ENCODE measurements at regions not wholly inside any gene's neighbourhood (a gene's known extent, or its start where the extent isn't known, plus 50 kb on each side); places are given as distances from the start of the nearest gene placed in this dataset.

- no peak for TF ChIP-seq CTCF (IDR thresholded peaks at IDR 0.05; ENCODE audit: unreplicated experiment in 3 of 3)
- Mint-ChIP-seq H3K4me3 (no peak overlapping the region), H3K4me1 (no peaks in the 10 kb centered on the region), H3K27me3 (ENCODE audit: low read depth) (no peaks in the 10 kb centered on the region), H3K27ac (no peak overlapping the region), H3K9me3 (no peaks in the 10 kb centered on the region), H3K36me3 (ENCODE audit: low read depth) (no peaks in the 10 kb centered on the region)
Measured at GRCh38 chr21:25422610-25423608, 184.4 kb downstream of the MRPL39 start.

GRCh38 chr21:25421321-25422028, 185.8 kb downstream of the MRPL39 start:
- Mint-ChIP-seq H3K27me3 (ENCODE audit: low read depth) (no peaks in the 10 kb centered on the region), H3K9me3 (no peaks in the 10 kb centered on the region), H3K27ac (no peak overlapping the region), H3K4me1 (no peaks in the 10 kb centered on the region), H3K4me3 (no peak overlapping the region), H3K36me3 (ENCODE audit: low read depth) (no peaks in the 10 kb centered on the region)
- peak in 2 of 3 experiments; percentile 35 to 48 for TF ChIP-seq CTCF (IDR thresholded peaks at IDR 0.05; ENCODE audit: unreplicated experiment in 3 of 3)

- Mint-ChIP-seq H3K27me3 (ENCODE audit: low read depth) (no peaks in the 10 kb centered on the region), H3K9me3 (no peaks in the 10 kb centered on the region), H3K4me1 (no peaks in the 10 kb centered on the region), H3K27ac (no peak overlapping the region), H3K4me3 (no peak overlapping the region), H3K36me3 (ENCODE audit: low read depth) (no peaks in the 10 kb centered on the region)
- TF ChIP-seq CTCF (IDR thresholded peaks at IDR 0.05; ENCODE audit: unreplicated experiment in 3 of 3) = no peak
Measured at GRCh38 chr21:25420831-25421230, 186.4 kb downstream of the MRPL39 start.

- no peak overlapping the region for H3K4me3 Mint-ChIP-seq
- H3K4me1 Mint-ChIP-seq = no peaks in the 10 kb centered on the region
- no peak for TF ChIP-seq CTCF (IDR thresholded peaks at IDR 0.05; ENCODE audit: unreplicated experiment in 3 of 3)
- H3K9me3 Mint-ChIP-seq = no peaks in the 10 kb centered on the region
- H3K27me3 Mint-ChIP-seq (ENCODE audit: low read depth) = no peaks in the 10 kb centered on the region
- no peak overlapping the region for H3K27ac Mint-ChIP-seq
- no peaks in the 10 kb centered on the region for H3K36me3 Mint-ChIP-seq (ENCODE audit: low read depth)
Measured at GRCh38 chr21:25416669-25417068, 190.6 kb downstream of the MRPL39 start.

GRCh38 chr21:25412100-25412499, 195.2 kb downstream of the MRPL39 start:
- Mint-ChIP-seq H3K4me1 (no peaks in the 10 kb centered on the region), H3K27ac (no peak overlapping the region), H3K4me3 (no peak overlapping the region), H3K36me3 (ENCODE audit: low read depth) (no peaks in the 10 kb centered on the region), H3K27me3 (ENCODE audit: low read depth) (no peaks in the 10 kb centered on the region), H3K9me3 (no peaks in the 10 kb centered on the region)
- no peak for TF ChIP-seq CTCF (IDR thresholded peaks at IDR 0.05; ENCODE audit: unreplicated experiment in 3 of 3)

Data from nephron (organoid).